H1 (cell line): ENCODE measurements at regions not wholly inside any gene's neighbourhood (a gene's known extent, or its start where the extent isn't known, plus 50 kb on each side); places are given as distances from the start of the nearest gene placed in this dataset.

Source experiments
- CTCF ChIA-PET: fragments of 300-600 bp; sonication (Branson Sonifier 250); formaldehyde crosslinking; loops from one replicate; lab custom pipeline; 2021; ENCODE audit not compliant: partially characterized antibody; lab: Charles Lee
- POLR2A ChIA-PET: fragments of 300-600 bp; sonication (Branson Sonifier 250); formaldehyde crosslinking; loops from one replicate; lab custom pipeline; 2021; ENCODE audit warnings: inconsistent platforms; ENCODE audit not compliant: partially characterized antibody; lab: Charles Lee
- DNase-seq, 2 experiments: peaks; one replicate each; pipeline versions ENCODE4 v3.0.0 to v3.0.0-alpha.2; 2010 to 2022; ENCODE audit warnings: low spot score in 2 of 2, low read depth in 1 of 2, mixed read lengths in 1 of 2
- FAIRE-seq: peaks from 2 replicates; lab custom pipeline; 2011; peaks lifted over from hg19 to GRCh38; lab: Jason Lieb, UNC
- H2AFZ ChIP-seq: 2 replicates; pipeline ENCODE4 v1.8.1; 2012; ENCODE audit warnings: low read length, inconsistent platforms
- H2AK5ac ChIP-seq: 2 replicates; pipeline ENCODE4 v1.6.1; 2013; ENCODE audit warnings: low read depth, low read length
- H2BK120ac ChIP-seq: replicated peaks from 2 replicates; pipeline ENCODE3; 2013; ENCODE audit warnings: low read depth, low read length, inconsistent platforms
- H2BK12ac ChIP-seq: 2 replicates; pipeline ENCODE4 v1.6.1; 2013; ENCODE audit warnings: low read depth, low read length
- H2BK15ac ChIP-seq: 2 replicates; pipeline ENCODE4 v1.6.1; 2013; ENCODE audit warnings: low read length
- H2BK20ac ChIP-seq: 2 replicates; pipeline ENCODE4 v1.6.1; 2013; ENCODE audit warnings: low read length
- H2BK5ac ChIP-seq: 2 replicates; pipeline ENCODE4 v1.6.1; 2013; ENCODE audit warnings: low read depth, low read length
- H3K14ac ChIP-seq: 2 replicates; pipeline ENCODE4 v1.6.1; 2013; ENCODE audit warnings: inconsistent platforms; ENCODE audit not compliant: insufficient read length
- H3K18ac ChIP-seq: 2 replicates; pipeline ENCODE4 v1.6.1; 2013; ENCODE audit warnings: low read length; ENCODE audit errors: extremely low read depth
- H3K23ac ChIP-seq: 2 replicates; pipeline ENCODE4 v1.6.1; 2013; ENCODE audit warnings: inconsistent platforms; ENCODE audit not compliant: insufficient read length
- H3K23me2 ChIP-seq: 2 replicates; pipeline ENCODE4 v1.6.1; 2013; ENCODE audit warnings: low read depth, low read length
- H3K27ac ChIP-seq: 2 replicates; pipeline ENCODE4 v1.6.1; 2011; ENCODE audit warnings: low read depth, low read length, inconsistent platforms
- H3K27me3 ChIP-seq, 4 experiments: replicated peaks in 1 of 4; 1 replicate in 1 of 4; 2 replicates in 3 of 4; pipeline versions ENCODE4 v1.6.1 to v1.8.1; 2011 to 2013; ENCODE audit warnings: low read length in 3 of 4, mild to moderate bottlenecking in 3 of 4, inconsistent platforms in 2 of 4, mixed read lengths in 2 of 4, moderate library complexity in 1 of 4; ENCODE audit not compliant: control insufficient read depth in 3 of 4, insufficient read depth in 3 of 4; ENCODE audit errors: extremely low read depth in 1 of 4
- H3K36me3 ChIP-seq, 4 experiments: 2 replicates each; pipeline versions ENCODE4 v1.6.1 to v1.8.1; 2011 to 2013; ENCODE audit warnings: mild to moderate bottlenecking in 4 of 4, low read length in 3 of 4, moderate library complexity in 2 of 4, control low read depth in 1 of 4, inconsistent platforms in 1 of 4; ENCODE audit not compliant: insufficient read depth in 4 of 4, control insufficient read depth in 2 of 4
- H3K4ac ChIP-seq: replicated peaks from 2 replicates; pipeline ENCODE3; 2013; ENCODE audit warnings: low read length, low read depth, mixed read lengths, inconsistent platforms; ENCODE audit not compliant: insufficient read length
- H3K4me1 ChIP-seq, 4 experiments: replicated peaks in 1 of 4; 1 replicate in 1 of 4; 2 replicates in 3 of 4; pipeline versions ENCODE4 v1.6.1 to v1.8.1; 2011 to 2013; ENCODE audit warnings: low read length in 3 of 4, inconsistent platforms in 2 of 4, mixed read lengths in 1 of 4; ENCODE audit not compliant: insufficient read depth in 4 of 4, control insufficient read depth in 3 of 4
- H3K4me2 ChIP-seq, 2 experiments: 2 replicates each; pipeline versions ENCODE4 v1.6.1 to v1.8.1; 2011 to 2013; ENCODE audit warnings: low read depth in 2 of 2, low read length in 2 of 2, control low read depth in 1 of 2, inconsistent platforms in 1 of 2, mild to moderate bottlenecking in 1 of 2; ENCODE audit not compliant: insufficient read depth in 1 of 2
- H3K4me3 ChIP-seq, 4 experiments: fragments of 200-600, 300-600 bp in 1 of 4; sonication (generic), shearing (Covaris generic), sonication (Bioruptor Twin) in 1 of 4; 2 replicates each; pipeline versions ENCODE4 v1.5.1 to v1.8.1; 2011 to 2016; ENCODE audit warnings: low read length in 4 of 4, low read depth in 3 of 4, control low read depth in 2 of 4, inconsistent platforms in 2 of 4, mild to moderate bottlenecking in 2 of 4, mixed read lengths in 1 of 4, moderate library complexity in 1 of 4; ENCODE audit not compliant: insufficient read depth in 2 of 4; ENCODE audit errors: extremely low read depth in 1 of 4
- H3K56ac ChIP-seq: replicated peaks from 2 replicates; pipeline ENCODE3; 2013; ENCODE audit warnings: low read depth, mild to moderate bottlenecking, mixed read lengths, low read length, inconsistent platforms; ENCODE audit not compliant: insufficient read length
- H3K79me1 ChIP-seq: 2 replicates; pipeline ENCODE4 v1.6.1; 2013; ENCODE audit warnings: low read depth, low read length, control low read depth
- H3K79me2 ChIP-seq, 2 experiments: 2 replicates each; pipeline versions ENCODE4 v1.6.1 to v1.8.1; 2012 to 2013; ENCODE audit warnings: low read length in 2 of 2, mild to moderate bottlenecking in 2 of 2, inconsistent platforms in 1 of 2; ENCODE audit not compliant: insufficient read depth in 2 of 2, control insufficient read depth in 1 of 2
- H3K9ac ChIP-seq, 4 experiments: replicated peaks in 1 of 4; 1 replicate in 1 of 4; 2 replicates in 3 of 4; pipeline versions ENCODE4 v1.6.1 to v1.8.1; 2011 to 2013; ENCODE audit warnings: low read depth in 3 of 4, low read length in 3 of 4, control low read depth in 2 of 4, mild to moderate bottlenecking in 2 of 4, moderate library complexity in 2 of 4, inconsistent platforms in 1 of 4; ENCODE audit errors: extremely low read depth in 1 of 4
- H3K9me3 ChIP-seq, 2 experiments: 2 replicates each; pipeline versions ENCODE4 v1.6.1 to v1.8.1; 2012 to 2013; ENCODE audit warnings: mild to moderate bottlenecking in 2 of 2, moderate library complexity in 2 of 2, control low read depth in 1 of 2, inconsistent platforms in 1 of 2, low read depth in 1 of 2, low read length in 1 of 2, mixed read lengths in 1 of 2; ENCODE audit not compliant: insufficient read depth in 2 of 2
- H4K20me1 ChIP-seq, 2 experiments: replicated peaks in 1 of 2; 2 replicates each; pipeline versions ENCODE3 to v1.8.1; 2011 to 2013; ENCODE audit warnings: inconsistent platforms in 2 of 2, low read length in 2 of 2, mild to moderate bottlenecking in 1 of 2; ENCODE audit not compliant: insufficient read depth in 2 of 2, control insufficient read depth in 1 of 2
- H4K5ac ChIP-seq: 2 replicates; pipeline ENCODE4 v1.6.1; 2013; ENCODE audit warnings: low read length, low read depth, mixed read lengths, inconsistent platforms; ENCODE audit not compliant: insufficient read length
- H4K8ac ChIP-seq: 2 replicates; pipeline ENCODE4 v1.8.0; 2013; ENCODE audit warnings: mild to moderate bottlenecking, moderate library complexity, low read length, inconsistent platforms; ENCODE audit not compliant: insufficient read depth; ENCODE audit errors: extremely low read depth
- H4K91ac ChIP-seq: replicated peaks from 2 replicates; pipeline ENCODE3; 2013; ENCODE audit warnings: low read length, mixed read lengths, inconsistent platforms; ENCODE audit not compliant: insufficient read length
- BCL11A ChIP-seq, 2 experiments: IDR thresholded peaks; one replicate each; pipeline ENCODE4 v1.6.1; 2011; ENCODE audit warnings: low read depth in 2 of 2, low read length in 2 of 2, mild to moderate bottlenecking in 2 of 2
- CHD2 ChIP-seq: IDR thresholded peaks from 2 replicates; pipeline ENCODE4 v1.6.1; 2012; ENCODE audit warnings: low read length, improper control_type of control experiment
- CREB1 ChIP-seq: IDR thresholded peaks from 2 replicates; pipeline ENCODE4 v1.6.1; 2012; ENCODE audit warnings: inconsistent platforms
- CTBP2 ChIP-seq: IDR thresholded peaks from 2 replicates; pipeline ENCODE4 v1.7.0; 2011; ENCODE audit warnings: borderline replicate concordance, mild to moderate bottlenecking, moderate library complexity, mixed read lengths, low read length; ENCODE audit not compliant: insufficient read depth, insufficient read length
- EGR1 ChIP-seq: IDR thresholded peaks from 2 replicates; pipeline ENCODE4 v1.6.1; 2011; ENCODE audit warnings: low read depth, low read length, borderline replicate concordance
- HDAC6 ChIP-seq: IDR thresholded peaks from one replicate; pipeline ENCODE4 v1.7.1; 2012; ENCODE audit warnings: low read depth, mild to moderate bottlenecking, inconsistent platforms, low read length, moderate library complexity
- NANOG ChIP-seq: IDR thresholded peaks from 2 replicates; pipeline ENCODE4 v1.6.1; 2011; ENCODE audit warnings: low read length, low read depth, mild to moderate bottlenecking, inconsistent platforms; ENCODE audit not compliant: insufficient read depth, poor library complexity, severe bottlenecking
- POLR2A ChIP-seq, 2 experiments: IDR thresholded peaks; 1 replicate in 1 of 2; 2 replicates in 1 of 2; pipeline ENCODE4 v1.6.1; 2011; ENCODE audit warnings: low read depth in 2 of 2, low read length in 2 of 2, mild to moderate bottlenecking in 2 of 2; ENCODE audit errors: control extremely low read depth in 1 of 2
- POU5F1 ChIP-seq: IDR thresholded peaks from 2 replicates; pipeline ENCODE4 v1.6.1; 2011; ENCODE audit warnings: low read depth, mild to moderate bottlenecking, low read length, moderate library complexity
- RBBP5 ChIP-seq: IDR thresholded peaks from 2 replicates; pipeline ENCODE4 v1.7.1; 2012; ENCODE audit warnings: low read depth, mild to moderate bottlenecking, inconsistent platforms, low read length, moderate library complexity, borderline replicate concordance
- RXRA ChIP-seq: IDR thresholded peaks from 2 replicates; pipeline ENCODE4 v1.6.1; 2011; ENCODE audit warnings: low read depth, mild to moderate bottlenecking, low read length, moderate library complexity; ENCODE audit not compliant: insufficient read depth
- SP1 ChIP-seq: IDR thresholded peaks from 2 replicates; pipeline ENCODE4 v1.6.1; 2011; ENCODE audit warnings: low read depth, low read length
- SUZ12 ChIP-seq: fragments of 200-600 bp; sonication (generic); IDR thresholded peaks from 2 replicates; pipeline ENCODE4 v1.6.1; 2012; ENCODE audit warnings: mild to moderate bottlenecking, inconsistent platforms, low read length, moderate library complexity, mixed read lengths
- TEAD4 ChIP-seq: IDR thresholded peaks from 2 replicates; pipeline ENCODE4 v1.6.1; 2012; ENCODE audit warnings: low read depth, low read length, inconsistent platforms, mixed read lengths
- WGBS, 2 experiments: shearing (Covaris generic) in 1 of 2; methylation state at CpG; one replicate each; pipeline versions ENCODE4 v1.1.6 to v1.1.7; 2013 to 2015; ENCODE audit warnings: low lambda C conversion rate in 2 of 2, mixed read lengths in 2 of 2, inconsistent platforms in 1 of 2, low coverage in 1 of 2, missing lambda C conversion rate in 1 of 2; ENCODE audit not compliant: insufficient replicate concordance in 2 of 2, insufficient coverage in 1 of 2, insufficient read length in 1 of 2; ENCODE audit errors: extremely low coverage in 1 of 2, missing lambda C conversion rate in 1 of 2; 5-methylcytosine and 5-hydroxymethylcytosine counted together
- TF ChIP-seq, protein P1 (sequence below): IDR thresholded peaks from 2 replicates; pipeline ENCODE4 v1.6.1; 2012; ENCODE audit warnings: inconsistent platforms

DNA sequence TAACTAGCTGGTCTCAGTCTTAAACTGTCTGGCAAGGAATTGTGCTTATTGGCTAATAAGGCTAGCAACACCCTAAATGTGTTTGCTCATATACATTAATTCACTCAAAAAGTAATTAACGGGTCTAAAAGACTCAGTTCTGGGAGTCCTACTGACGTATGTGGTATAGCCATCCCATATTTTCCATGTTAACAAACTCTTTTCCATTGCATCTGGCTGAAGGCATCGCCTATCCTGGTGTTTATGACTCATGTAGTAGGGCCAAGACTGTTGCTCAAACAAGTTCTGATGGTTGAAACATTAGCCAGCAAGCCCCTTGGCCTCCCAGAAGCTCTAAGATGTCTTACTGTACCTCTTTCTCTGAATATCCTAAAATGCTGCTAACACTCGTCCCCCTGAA, 98.5 kb downstream of the PHLDA1 start:
- Histone ChIP-seq H3K79me1 (no peaks in the 10 kb centered on the region), H3K9me3 (no peaks in the 10 kb centered on the region), H2BK12ac (no peak overlapping the region), H2AFZ (no peak overlapping the region), H3K14ac (no peak overlapping the region), H2BK20ac (0 out of 2 replicates have a peak overlapping the region, but pooled peaks have one; percentile 52), H3K36me3 (no peaks in the 10 kb centered on the region), H3K4me3 (no peak overlapping the region), H3K18ac (no peak overlapping the region), H2AK5ac (no peak overlapping the region), H3K23ac (no peak overlapping the region), H2BK120ac (no peak overlapping the region), H2BK15ac (no peak overlapping the region), H3K27me3 (no peaks in the 10 kb centered on the region), H3K4ac (no peak overlapping the region), H3K4me2 (no peak overlapping the region), H2BK5ac (no peak overlapping the region), H3K23me2 (no peaks in the 10 kb centered on the region; the same call in 1 of the 2 replicates)
- 89% methylated on average over 4 of the region's 4 CpGs; no CpG with 5 or more reads in 1 of the 2 experiments for WGBS, 2 experiments
- no peak for FAIRE-seq
- CTCF ChIA-PET = interaction anchor here (0.5 kb wide), 1 partner anchor 269 kb away, joined by 3 read pairs; no protein-coding TSS in a partner anchor
- TF ChIP-seq, protein P1, sequence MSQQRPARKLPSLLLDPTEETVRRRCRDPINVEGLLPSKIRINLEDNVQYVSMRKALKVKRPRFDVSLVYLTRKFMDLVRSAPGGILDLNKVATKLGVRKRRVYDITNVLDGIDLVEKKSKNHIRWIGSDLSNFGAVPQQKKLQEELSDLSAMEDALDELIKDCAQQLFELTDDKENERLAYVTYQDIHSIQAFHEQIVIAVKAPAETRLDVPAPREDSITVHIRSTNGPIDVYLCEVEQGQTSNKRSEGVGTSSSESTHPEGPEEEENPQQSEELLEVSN = no peak
- no peak for TF ChIP-seq CHD2
- TF ChIP-seq TEAD4 = no peak
- TF ChIP-seq BCL11A (IDR thresholded peaks at IDR 0.05; ENCODE audit: low read depth in 2 of 2, low read length in 2 of 2) = no peak
- no peak for TF ChIP-seq HDAC6
- no peak for TF ChIP-seq POU5F1
- TF ChIP-seq CREB1 = no peak
- no peak for TF ChIP-seq SP1
- no peak for TF ChIP-seq CTBP2
- no peak for TF ChIP-seq EGR1
- TF ChIP-seq POLR2A (IDR thresholded peaks at IDR 0.05; ENCODE audit: control extremely low read depth in 1 of 2, low read depth in 2 of 2, low read length in 2 of 2) = no peak
- TF ChIP-seq NANOG = no peak
- TF ChIP-seq SUZ12 = no peak
- TF ChIP-seq RXRA = no peak
- no peak for TF ChIP-seq RBBP5
- TF ChIP-seq, all 59 proteins: peak for 0
- Histone ChIP-seq H4K20me1 (no peaks in the 10 kb centered on the region), H3K4me1 (peaks cover 0 to 3% (median 0%) of the 10 kb centered on the region in 4 experiments; a peak in 2 of 7 replicates), H3K27ac (no peak overlapping the region), H4K5ac (no peak overlapping the region), H3K79me2 (no peaks in the 10 kb centered on the region), H3K9ac (no peak overlapping the region), H4K91ac (no peak overlapping the region), H3K56ac (no peak overlapping the region), H4K8ac (no peak overlapping the region)
- no peak for DNase-seq
- POLR2A ChIA-PET = interaction anchor here (0.8 kb wide), 1 partner anchor 100 kb away, joined by 3 read pairs; no protein-coding TSS in a partner anchor
